ENCODE measurements at regions not wholly inside any gene's neighbourhood (a gene's known extent, or its start where the extent isn't known, plus 50 kb on each side); places are given as distances from the start of the nearest gene placed in this dataset.

DNA sequence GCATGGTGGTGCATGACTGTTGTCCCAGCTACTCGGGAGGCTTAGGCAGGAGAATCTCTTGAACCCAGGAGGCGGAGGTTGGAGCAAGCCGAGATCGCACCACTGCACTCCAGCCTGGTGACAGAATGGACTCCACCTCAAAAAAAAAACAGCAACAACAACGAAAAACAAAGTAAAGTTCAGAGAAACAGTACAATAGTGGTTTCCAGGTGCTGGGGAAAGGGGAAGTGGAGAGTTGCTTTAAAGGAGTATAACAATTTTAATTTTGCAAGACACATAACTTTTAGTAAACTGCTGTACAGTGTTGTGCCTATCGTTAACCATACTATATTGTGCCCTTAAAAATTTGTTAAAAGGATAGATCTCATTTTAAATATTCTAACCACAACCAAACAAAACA is 662.7 kb upstream of the POT1 start:
- TF ChIP-seq, protein P1, sequence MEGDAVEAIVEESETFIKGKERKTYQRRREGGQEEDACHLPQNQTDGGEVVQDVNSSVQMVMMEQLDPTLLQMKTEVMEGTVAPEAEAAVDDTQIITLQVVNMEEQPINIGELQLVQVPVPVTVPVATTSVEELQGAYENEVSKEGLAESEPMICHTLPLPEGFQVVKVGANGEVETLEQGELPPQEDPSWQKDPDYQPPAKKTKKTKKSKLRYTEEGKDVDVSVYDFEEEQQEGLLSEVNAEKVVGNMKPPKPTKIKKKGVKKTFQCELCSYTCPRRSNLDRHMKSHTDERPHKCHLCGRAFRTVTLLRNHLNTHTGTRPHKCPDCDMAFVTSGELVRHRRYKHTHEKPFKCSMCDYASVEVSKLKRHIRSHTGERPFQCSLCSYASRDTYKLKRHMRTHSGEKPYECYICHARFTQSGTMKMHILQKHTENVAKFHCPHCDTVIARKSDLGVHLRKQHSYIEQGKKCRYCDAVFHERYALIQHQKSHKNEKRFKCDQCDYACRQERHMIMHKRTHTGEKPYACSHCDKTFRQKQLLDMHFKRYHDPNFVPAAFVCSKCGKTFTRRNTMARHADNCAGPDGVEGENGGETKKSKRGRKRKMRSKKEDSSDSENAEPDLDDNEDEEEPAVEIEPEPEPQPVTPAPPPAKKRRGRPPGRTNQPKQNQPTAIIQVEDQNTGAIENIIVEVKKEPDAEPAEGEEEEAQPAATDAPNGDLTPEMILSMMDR (IDR thresholded peaks at IDR 0.05; ENCODE audit: low read depth, low read length, poor library complexity, severe bottlenecking) = no peak
- TF ChIP-seq EZH2phosphoT487 (IDR thresholded peaks at IDR 0.05; ENCODE audit: borderline replicate concordance, low read length) = no peak
- no peaks in the 10 kb centered on the region for H3K9me2 ChIP-seq (replicated peaks; ENCODE audit: control insufficient read depth, low read length)
- no peaks in the 10 kb centered on the region for H3F3A ChIP-seq (ENCODE audit: control insufficient read depth, insufficient read depth)
- H3K4me1 ChIP-seq (ENCODE audit: control insufficient read depth, low read length) = no peaks in the 10 kb centered on the region
- no peaks in the 10 kb centered on the region for H3K9me3 ChIP-seq (ENCODE audit: control insufficient read depth, insufficient read depth, low read length)
- H3K36me3 ChIP-seq (ENCODE audit: control insufficient read depth, low read length) = no peaks in the 10 kb centered on the region
- H3K4me3 ChIP-seq (ENCODE audit: low read length) = no peak overlapping the region
- no peak overlapping the region for H3K27ac ChIP-seq (ENCODE audit: low read depth, low read length)
- H3K27me3 ChIP-seq (ENCODE audit: control insufficient read depth, low read length) = no peaks in the 10 kb centered on the region
- H3K4me2 ChIP-seq (ENCODE audit: low read length) = no peak overlapping the region
- H3K79me2 ChIP-seq (ENCODE audit: control insufficient read depth, low read length) = no peaks in the 10 kb centered on the region
- no peaks in the 10 kb centered on the region for H4K20me1 ChIP-seq (ENCODE audit: control insufficient read depth, insufficient read depth, low read depth, low read length)

GRCh38 chr7:125573126-125573525 is 643.5 kb upstream of the POT1 start:
- no peaks in the 10 kb centered on the region; the same call in 1 of the 2 replicates for H3K9me2 ChIP-seq (replicated peaks; ENCODE audit: control insufficient read depth, low read length)

GRCh38 chr7:125572414-125572813 is 642.8 kb upstream of the POT1 start:
- H3K9me3 ChIP-seq (ENCODE audit: control insufficient read depth, insufficient read depth, low read length) = no peaks in the 10 kb centered on the region
- no peaks in the 10 kb centered on the region for H3F3A ChIP-seq (ENCODE audit: control insufficient read depth, insufficient read depth)
- H3K79me2 ChIP-seq (ENCODE audit: control insufficient read depth, low read length) = no peaks in the 10 kb centered on the region
- H3K4me2 ChIP-seq (ENCODE audit: low read length) = no peak overlapping the region
- no peaks in the 10 kb centered on the region for H3K4me1 ChIP-seq (ENCODE audit: control insufficient read depth, low read length)
- TF ChIP-seq, protein P1 (IDR thresholded peaks at IDR 0.05; ENCODE audit: low read depth, low read length, poor library complexity, severe bottlenecking) = no peak
- no peak for TF ChIP-seq EZH2phosphoT487 (IDR thresholded peaks at IDR 0.05; ENCODE audit: borderline replicate concordance, low read length)
- H4K20me1 ChIP-seq (ENCODE audit: control insufficient read depth, insufficient read depth, low read depth, low read length) = no peaks in the 10 kb centered on the region
- no peaks in the 10 kb centered on the region for H3K36me3 ChIP-seq (ENCODE audit: control insufficient read depth, low read length)
- H3K4me3 ChIP-seq (ENCODE audit: low read length) = no peak overlapping the region
- no peaks in the 10 kb centered on the region; the same call in 1 of the 2 replicates for H3K9me2 ChIP-seq (replicated peaks; ENCODE audit: control insufficient read depth, low read length)
- no peaks in the 10 kb centered on the region for H3K27me3 ChIP-seq (ENCODE audit: control insufficient read depth, low read length)
- no peak overlapping the region for H3K27ac ChIP-seq (ENCODE audit: low read depth, low read length)

More at GRCh38 chr7:125573126-125573525, 643.5 kb upstream of the POT1 start:
- Histone ChIP-seq H3K4me1 (ENCODE audit: control insufficient read depth, low read length) (no peaks in the 10 kb centered on the region), H3K4me3 (ENCODE audit: low read length) (no peak overlapping the region), H3F3A (ENCODE audit: control insufficient read depth, insufficient read depth) (no peaks in the 10 kb centered on the region), H3K27ac (ENCODE audit: low read depth, low read length) (no peak overlapping the region), H3K36me3 (ENCODE audit: control insufficient read depth, low read length) (no peaks in the 10 kb centered on the region), H3K27me3 (ENCODE audit: control insufficient read depth, low read length) (no peaks in the 10 kb centered on the region), H3K9me3 (ENCODE audit: control insufficient read depth, insufficient read depth, low read length) (no peaks in the 10 kb centered on the region), H4K20me1 (ENCODE audit: control insufficient read depth, insufficient read depth, low read depth, low read length) (no peaks in the 10 kb centered on the region), H3K4me2 (ENCODE audit: low read length) (no peak overlapping the region), H3K79me2 (ENCODE audit: control insufficient read depth, low read length) (no peaks in the 10 kb centered on the region)
- no peak for TF ChIP-seq EZH2phosphoT487 (IDR thresholded peaks at IDR 0.05; ENCODE audit: borderline replicate concordance, low read length)
- TF ChIP-seq, protein P1 (IDR thresholded peaks at IDR 0.05; ENCODE audit: low read depth, low read length, poor library complexity, severe bottlenecking) = no peak

Measured in DOHH2 (cell line).